ENCODE measurements at regions not wholly inside any gene's neighbourhood (a gene's known extent, or its start where the extent isn't known, plus 50 kb on each side); places are given as distances from the start of the nearest gene placed in this dataset.

DNA sequence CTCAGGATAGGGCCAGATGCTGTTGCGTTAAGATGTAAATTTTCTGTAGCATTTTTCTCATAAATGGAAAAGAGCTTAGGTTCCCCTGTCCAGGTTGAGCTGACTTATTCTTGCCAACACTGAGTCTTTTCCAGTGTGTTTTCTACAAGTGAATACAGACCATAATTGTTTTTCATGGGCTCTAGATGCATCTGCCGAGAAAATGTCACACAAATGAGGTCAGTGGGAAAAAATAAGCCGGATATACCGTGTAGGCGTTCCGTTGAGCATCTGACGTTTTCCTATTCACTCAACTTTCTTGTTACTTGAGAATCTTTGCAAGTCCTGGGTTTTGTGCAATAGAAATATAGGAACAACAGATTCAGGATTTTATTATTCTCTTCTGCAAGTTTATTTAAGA, 582.9 kb upstream of the CDH4 start:
- 95% methylated on average over 7 of the region's 7 CpGs for WGBS
- no peaks in the 10 kb centered on the region for H3K4me1 ChIP-seq (ENCODE audit: control insufficient read depth in 2 of 2, insufficient read depth in 2 of 2, low read length in 2 of 2)

DNA sequence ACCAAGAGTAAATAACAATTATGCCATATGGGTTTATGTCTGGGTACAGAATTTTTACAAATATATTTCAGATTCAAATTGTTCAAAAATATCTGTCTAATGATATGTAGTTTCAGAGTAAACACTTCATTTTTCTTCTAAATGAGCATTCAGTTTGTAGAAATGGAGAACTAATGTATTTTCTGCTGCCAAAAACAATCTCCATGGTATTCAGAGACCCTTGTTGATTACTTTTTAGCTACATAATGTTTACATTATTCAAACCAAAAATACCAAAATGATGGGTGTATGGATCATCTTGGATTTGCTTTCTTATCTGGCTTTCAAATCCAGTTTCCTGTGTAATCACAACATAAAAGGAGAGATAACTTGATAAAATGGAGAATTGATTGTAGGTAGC, 576.0 kb upstream of the CDH4 start:
- Histone ChIP-seq H3K4me3 (ENCODE audit: low read length in 2 of 2) (no peak overlapping the region), H3K36me3 (ENCODE audit: control insufficient read depth in 2 of 2, insufficient read depth in 2 of 2, low read length in 1 of 2) (no peaks in the 10 kb centered on the region), H3K27ac (ENCODE audit: low read depth in 1 of 2, low read length in 1 of 2) (no peak overlapping the region), H3K27me3 (ENCODE audit: control insufficient read depth in 2 of 2, insufficient read depth in 1 of 2, low read length in 1 of 2) (no peaks in the 10 kb centered on the region), H3K9me3 (ENCODE audit: control insufficient read depth in 2 of 2, insufficient read depth in 1 of 2, low read length in 1 of 2) (no peaks in the 10 kb centered on the region), H3K4me1 (ENCODE audit: control insufficient read depth in 2 of 2, insufficient read depth in 2 of 2, low read length in 2 of 2) (no peaks in the 10 kb centered on the region)
- no peak for DNase-seq (ENCODE audit: low read depth in 6 of 9, low spot score in 9 of 9)

More for the DNA sequence above, 582.9 kb upstream of the CDH4 start:
- H3K9me3 ChIP-seq (ENCODE audit: control insufficient read depth in 2 of 2, insufficient read depth in 1 of 2, low read length in 1 of 2): no peaks in the 10 kb centered on the region
- H3K4me3 ChIP-seq (ENCODE audit: low read length in 2 of 2): no peak overlapping the region
- no peaks in the 10 kb centered on the region for H3K27me3 ChIP-seq (ENCODE audit: control insufficient read depth in 2 of 2, insufficient read depth in 1 of 2, low read length in 1 of 2)
- no peak overlapping the region for H3K27ac ChIP-seq (ENCODE audit: low read depth in 1 of 2, low read length in 1 of 2)
- H3K36me3 ChIP-seq (ENCODE audit: control insufficient read depth in 2 of 2, insufficient read depth in 2 of 2, low read length in 1 of 2): no peaks in the 10 kb centered on the region
- DNase-seq (ENCODE audit: low read depth in 6 of 9, low spot score in 9 of 9): no peak

DNA sequence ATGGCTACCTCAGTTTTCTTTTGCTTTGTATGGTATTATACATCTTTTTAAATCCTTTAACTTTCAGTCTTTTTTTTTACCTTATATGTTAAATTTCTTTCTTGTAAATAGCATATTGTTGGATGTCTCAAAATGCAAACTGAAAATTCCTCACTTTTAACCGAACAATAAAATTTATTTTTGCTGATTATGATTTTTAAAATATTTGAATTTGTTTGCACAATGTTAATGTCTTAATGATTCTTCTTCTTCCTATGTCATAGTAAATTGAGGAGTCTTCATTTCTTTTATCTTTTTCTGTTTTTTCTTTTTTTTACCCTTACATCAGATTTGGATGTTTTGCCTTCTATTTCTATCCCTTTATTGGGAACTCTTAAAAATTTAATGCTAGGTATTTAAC, 574.2 kb upstream of the CDH4 start:
- Histone ChIP-seq H3K27ac (ENCODE audit: low read depth in 1 of 2, low read length in 1 of 2) (no peak overlapping the region), H3K4me1 (ENCODE audit: control insufficient read depth in 2 of 2, insufficient read depth in 2 of 2, low read length in 2 of 2) (no peaks in the 10 kb centered on the region), H3K9me3 (ENCODE audit: control insufficient read depth in 2 of 2, insufficient read depth in 1 of 2, low read length in 1 of 2) (no peaks in the 10 kb centered on the region), H3K36me3 (ENCODE audit: control insufficient read depth in 2 of 2, insufficient read depth in 2 of 2, low read length in 1 of 2) (no peaks in the 10 kb centered on the region), H3K4me3 (ENCODE audit: low read length in 2 of 2) (no peak overlapping the region), H3K27me3 (ENCODE audit: control insufficient read depth in 2 of 2, insufficient read depth in 1 of 2, low read length in 1 of 2) (no peaks in the 10 kb centered on the region)
- WGBS: 99% methylated on average over 1 of the region's 1 CpG
- no peak for DNase-seq (ENCODE audit: low read depth in 6 of 9, low spot score in 9 of 9)

DNA sequence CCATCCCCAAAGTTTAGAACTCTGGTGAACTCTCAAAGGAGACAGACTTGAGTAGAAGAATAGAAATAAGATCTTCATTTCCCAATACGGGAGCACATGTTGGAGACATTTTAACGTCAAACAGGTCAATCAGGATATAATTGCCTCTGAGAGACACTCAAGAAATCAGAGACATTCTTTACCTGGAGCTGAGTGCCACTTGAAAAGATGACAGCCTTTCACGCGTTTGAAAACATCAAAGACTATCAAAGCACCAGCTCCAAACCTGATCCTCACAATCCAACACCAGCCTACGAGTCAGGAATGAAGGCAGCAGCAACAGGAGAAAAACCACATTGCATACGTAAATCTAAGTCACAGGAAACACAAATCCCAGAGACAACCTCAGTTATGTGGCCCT, 571.5 kb upstream of the CDH4 start:
- H3K9me3 ChIP-seq (ENCODE audit: control insufficient read depth in 2 of 2, insufficient read depth in 1 of 2, low read length in 1 of 2): no peaks in the 10 kb centered on the region
- WGBS: 86% methylated on average over 6 of the region's 6 CpGs
- no peak overlapping the region for H3K27ac ChIP-seq (ENCODE audit: low read depth in 1 of 2, low read length in 1 of 2)
- no peaks in the 10 kb centered on the region for H3K27me3 ChIP-seq (ENCODE audit: control insufficient read depth in 2 of 2, insufficient read depth in 1 of 2, low read length in 1 of 2)
- H3K36me3 ChIP-seq (ENCODE audit: control insufficient read depth in 2 of 2, insufficient read depth in 2 of 2, low read length in 1 of 2): no peaks in the 10 kb centered on the region
- H3K4me1 ChIP-seq (ENCODE audit: control insufficient read depth in 2 of 2, insufficient read depth in 2 of 2, low read length in 2 of 2): no peaks in the 10 kb centered on the region
- no peak overlapping the region for H3K4me3 ChIP-seq (ENCODE audit: low read length in 2 of 2)
- no peak for DNase-seq (ENCODE audit: low read depth in 6 of 9, low spot score in 9 of 9)

DNA sequence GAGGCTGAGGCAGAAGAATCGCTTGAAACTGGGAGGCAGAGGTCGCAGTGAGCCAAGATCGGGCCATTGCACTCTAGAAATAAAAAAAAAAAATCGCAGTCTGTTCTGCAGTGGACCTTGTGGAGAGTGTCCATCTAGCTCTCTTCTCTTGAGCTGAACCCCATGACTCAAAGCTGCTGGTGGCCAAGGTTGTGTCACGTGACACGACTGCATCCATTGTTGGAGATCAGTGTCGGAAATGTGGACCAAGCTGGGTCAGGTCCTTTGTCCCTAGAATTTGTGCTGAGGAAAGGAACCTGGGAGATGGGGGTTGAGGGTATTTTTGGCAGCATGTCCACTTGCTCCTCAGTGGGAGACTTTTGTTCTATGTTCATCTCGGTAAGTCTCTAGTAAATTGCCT, 564.8 kb upstream of the CDH4 start:
- Histone ChIP-seq H3K4me1 (ENCODE audit: control insufficient read depth in 2 of 2, insufficient read depth in 2 of 2, low read length in 2 of 2) (no peaks in the 10 kb centered on the region), H3K4me3 (ENCODE audit: low read length in 2 of 2) (no peak overlapping the region), H3K9me3 (ENCODE audit: control insufficient read depth in 2 of 2, insufficient read depth in 1 of 2, low read length in 1 of 2) (no peaks in the 10 kb centered on the region), H3K27ac (ENCODE audit: low read depth in 1 of 2, low read length in 1 of 2) (no peak overlapping the region), H3K36me3 (ENCODE audit: control insufficient read depth in 2 of 2, insufficient read depth in 2 of 2, low read length in 1 of 2) (no peaks in the 10 kb centered on the region), H3K27me3 (ENCODE audit: control insufficient read depth in 2 of 2, insufficient read depth in 1 of 2, low read length in 1 of 2) (no peaks in the 10 kb centered on the region)
- no peak for DNase-seq (ENCODE audit: low read depth in 6 of 9, low spot score in 9 of 9)
- 97% methylated on average over 8 of the region's 8 CpGs for WGBS

DNA sequence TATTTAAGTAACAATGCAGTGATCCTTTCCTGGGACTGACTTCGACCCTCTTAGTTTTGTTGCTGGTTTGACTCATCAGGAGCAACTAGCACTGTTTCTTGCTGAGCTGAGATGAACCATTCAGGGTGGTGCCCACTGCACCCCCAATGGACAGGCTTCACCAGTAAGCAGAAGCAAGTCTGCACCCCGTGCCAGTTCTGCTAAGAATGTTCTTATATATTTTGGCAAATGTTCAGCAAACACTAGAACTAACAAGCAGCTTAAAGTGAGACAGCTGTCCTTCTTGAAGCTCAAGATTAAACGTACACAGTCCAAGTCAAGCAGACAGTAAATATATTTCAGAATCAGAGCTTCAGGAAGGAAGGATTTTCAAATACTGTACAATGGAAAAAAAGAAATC, 561.3 kb upstream of the CDH4 start:
- H3K4me1 ChIP-seq (ENCODE audit: control insufficient read depth in 2 of 2, insufficient read depth in 2 of 2, low read length in 2 of 2): no peaks in the 10 kb centered on the region
- no peak overlapping the region for H3K27ac ChIP-seq (ENCODE audit: low read depth in 1 of 2, low read length in 1 of 2)
- no peaks in the 10 kb centered on the region for H3K36me3 ChIP-seq (ENCODE audit: control insufficient read depth in 2 of 2, insufficient read depth in 2 of 2, low read length in 1 of 2)
- H3K4me3 ChIP-seq (ENCODE audit: low read length in 2 of 2): no peak overlapping the region
- no peak for DNase-seq (ENCODE audit: low read depth in 6 of 9, low spot score in 9 of 9)
- peaks cover 0 to 5% of the 10 kb centered on the region in 2 donors for H3K27me3 ChIP-seq (ENCODE audit: control insufficient read depth in 2 of 2, insufficient read depth in 1 of 2, low read length in 1 of 2)
- 84% methylated on average over 3 of the region's 3 CpGs for WGBS
- H3K9me3 ChIP-seq (ENCODE audit: control insufficient read depth in 2 of 2, insufficient read depth in 1 of 2, low read length in 1 of 2): no peaks in the 10 kb centered on the region

DNA sequence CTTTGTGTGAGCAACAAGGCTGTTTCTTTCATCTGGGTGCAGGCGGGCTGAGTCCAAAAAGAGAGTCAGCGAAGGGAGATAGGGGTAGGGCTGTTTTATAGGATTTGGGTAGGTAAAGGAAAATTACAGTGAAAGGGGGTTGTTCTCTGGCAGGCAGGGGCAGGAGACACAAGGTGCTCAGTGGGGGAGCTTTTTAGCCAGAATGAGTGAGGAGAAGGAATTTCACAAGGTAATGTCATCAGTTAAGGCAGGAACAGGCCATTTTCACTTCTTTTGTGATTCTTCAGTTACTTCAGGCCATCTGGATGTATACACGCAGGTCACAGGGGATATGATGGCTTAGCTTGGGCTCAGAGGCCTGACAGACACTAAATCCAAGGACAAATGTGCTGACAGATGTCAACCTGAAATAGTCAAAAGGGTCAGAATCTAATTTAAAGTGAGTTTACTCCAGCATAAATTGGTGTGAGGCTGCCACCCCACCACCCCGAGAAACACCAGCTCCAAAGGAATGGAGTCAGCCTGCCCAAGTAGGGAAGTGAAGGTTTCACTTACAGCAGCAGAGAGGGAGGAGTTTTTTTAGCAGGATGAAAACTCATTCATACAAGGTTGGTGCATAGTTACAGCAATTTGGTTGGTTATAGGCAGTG, 560.0 kb upstream of the CDH4 start:
- DNase-seq (ENCODE audit: low read depth in 6 of 9, low spot score in 9 of 9): no peak
- Histone ChIP-seq H3K4me3 (ENCODE audit: low read length in 2 of 2) (no peak overlapping the region), H3K36me3 (ENCODE audit: control insufficient read depth in 2 of 2, insufficient read depth in 2 of 2, low read length in 1 of 2) (no peaks in the 10 kb centered on the region), H3K27me3 (ENCODE audit: control insufficient read depth in 2 of 2, insufficient read depth in 1 of 2, low read length in 1 of 2) (peaks cover 0 to 5% of the 10 kb centered on the region in 2 donors), H3K27ac (ENCODE audit: low read depth in 1 of 2, low read length in 1 of 2) (no peak overlapping the region), H3K4me1 (ENCODE audit: control insufficient read depth in 2 of 2, insufficient read depth in 2 of 2, low read length in 2 of 2) (no peaks in the 10 kb centered on the region), H3K9me3 (ENCODE audit: control insufficient read depth in 2 of 2, insufficient read depth in 1 of 2, low read length in 1 of 2) (no peaks in the 10 kb centered on the region)
- WGBS: 75% methylated on average over 4 of the region's 4 CpGs

DNA sequence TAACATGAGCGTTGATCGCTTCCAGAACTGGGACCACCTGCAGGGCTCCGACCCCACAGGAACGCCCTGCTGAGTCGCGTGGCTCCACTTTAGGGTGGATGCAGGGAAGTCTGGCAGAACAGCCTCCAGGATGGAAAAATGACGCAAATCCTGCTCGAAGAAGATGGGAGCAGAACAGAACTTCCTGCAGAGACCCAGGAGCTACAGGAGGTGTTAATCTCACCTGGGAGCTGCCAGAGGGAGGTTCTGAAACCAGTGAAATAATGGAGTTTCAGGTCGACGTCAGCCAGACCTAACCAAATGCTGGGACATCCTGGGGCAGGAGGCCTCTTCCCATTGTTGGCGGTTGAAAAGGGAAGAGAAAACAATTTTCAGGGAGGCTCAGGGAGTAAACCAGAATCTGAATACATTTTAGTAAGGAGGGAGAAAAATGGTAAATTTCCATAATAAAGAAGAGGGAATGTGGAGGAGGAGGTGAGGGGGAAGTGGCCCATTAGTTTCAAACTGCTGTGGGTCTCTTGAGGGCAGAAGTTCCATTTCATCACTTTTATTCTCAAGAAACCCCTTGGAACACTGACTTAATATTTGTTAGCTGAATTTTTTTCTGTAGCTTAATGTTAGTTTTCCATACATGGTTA, 558.4 kb upstream of the CDH4 start:
- H3K4me3 ChIP-seq (ENCODE audit: low read length in 2 of 2): no peak overlapping the region
- H3K9me3 ChIP-seq (ENCODE audit: control insufficient read depth in 2 of 2, insufficient read depth in 1 of 2, low read length in 1 of 2): no peaks in the 10 kb centered on the region
- H3K36me3 ChIP-seq (ENCODE audit: control insufficient read depth in 2 of 2, insufficient read depth in 2 of 2, low read length in 1 of 2): no peaks in the 10 kb centered on the region
- WGBS: 50% methylated on average over 11 of the region's 11 CpGs
- no peak for DNase-seq (ENCODE audit: low read depth in 6 of 9, low spot score in 9 of 9)
- H3K4me1 ChIP-seq (ENCODE audit: control insufficient read depth in 2 of 2, insufficient read depth in 2 of 2, low read length in 2 of 2): no peaks in the 10 kb centered on the region
- H3K27ac ChIP-seq (ENCODE audit: low read depth in 1 of 2, low read length in 1 of 2): no peak overlapping the region
- peaks cover 0 to 5% of the 10 kb centered on the region in 2 donors for H3K27me3 ChIP-seq (ENCODE audit: control insufficient read depth in 2 of 2, insufficient read depth in 1 of 2, low read length in 1 of 2)

DNA sequence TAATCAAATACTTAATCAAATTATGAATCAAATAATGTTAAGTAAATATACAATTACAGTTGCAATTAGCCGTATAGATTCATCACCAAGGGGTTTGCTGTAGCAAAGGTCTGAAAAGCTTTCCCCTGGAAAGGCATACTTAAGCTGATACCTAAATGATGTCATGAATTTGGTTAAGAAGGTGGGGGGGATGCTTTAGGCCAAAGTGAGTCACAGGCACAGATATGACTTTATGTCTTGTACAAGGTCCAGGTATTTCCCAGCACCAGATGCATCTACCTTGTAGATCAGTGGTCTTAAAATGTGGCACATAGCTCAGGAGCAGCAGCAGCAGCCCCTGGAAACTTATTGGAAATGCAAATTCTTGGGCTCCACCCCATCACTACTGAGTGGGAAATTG, 557.3 kb upstream of the CDH4 start:
- WGBS: 87% methylated on average over 1 of the region's 1 CpG
- Histone ChIP-seq H3K9me3 (ENCODE audit: control insufficient read depth in 2 of 2, insufficient read depth in 1 of 2, low read length in 1 of 2) (no peaks in the 10 kb centered on the region), H3K27me3 (ENCODE audit: control insufficient read depth in 2 of 2, insufficient read depth in 1 of 2, low read length in 1 of 2) (peaks cover 0 to 5% of the 10 kb centered on the region in 2 donors), H3K4me1 (ENCODE audit: control insufficient read depth in 2 of 2, insufficient read depth in 2 of 2, low read length in 2 of 2) (no peaks in the 10 kb centered on the region), H3K36me3 (ENCODE audit: control insufficient read depth in 2 of 2, insufficient read depth in 2 of 2, low read length in 1 of 2) (no peaks in the 10 kb centered on the region), H3K4me3 (ENCODE audit: low read length in 2 of 2) (no peak overlapping the region), H3K27ac (ENCODE audit: low read depth in 1 of 2, low read length in 1 of 2) (no peak overlapping the region)
- no peak for DNase-seq (ENCODE audit: low read depth in 6 of 9, low spot score in 9 of 9)

Measured in thymus (tissue), 11 donors.